Osteocyte (in vitro differentiated cells): ENCODE measurements at regions not wholly inside any gene's neighbourhood (a gene's known extent, or its start where the extent isn't known, plus 50 kb on each side); places are given as distances from the start of the nearest gene placed in this dataset.

Source experiments
- DNase-seq: peaks from one replicate; pipeline ENCODE4 v3.0.0; 2021; ENCODE audit warnings: mixed read lengths; ENCODE audit not compliant: unreplicated experiment; ENCODE audit errors: extremely low spot score
- H3K27ac Mint-ChIP-seq: one replicate; pipeline ENCODE4 v1.8.0; 2021; ENCODE audit warnings: mild to moderate bottlenecking, mixed read lengths; ENCODE audit not compliant: unreplicated experiment
- H3K27me3 Mint-ChIP-seq: one replicate; pipeline ENCODE4 v1.8.0; 2021; ENCODE audit warnings: mixed read lengths; ENCODE audit not compliant: unreplicated experiment
- H3K36me3 Mint-ChIP-seq: one replicate; pipeline ENCODE4 v1.8.0; 2021; ENCODE audit warnings: mixed read lengths; ENCODE audit not compliant: unreplicated experiment
- H3K4me1 Mint-ChIP-seq: one replicate; pipeline ENCODE4 v1.8.0; 2021; ENCODE audit warnings: mixed read lengths; ENCODE audit not compliant: unreplicated experiment
- H3K4me3 Mint-ChIP-seq: one replicate; pipeline ENCODE4 v1.8.0; 2021; ENCODE audit warnings: mild to moderate bottlenecking, moderate library complexity, mixed read lengths; ENCODE audit not compliant: unreplicated experiment
- H3K9me3 Mint-ChIP-seq: one replicate; pipeline ENCODE4 v1.8.0; 2021; ENCODE audit warnings: mixed read lengths; ENCODE audit not compliant: unreplicated experiment
- TF ChIP-seq, protein P1 (sequence below): fragments of 200-600 bp; sonication (generic); IDR thresholded peaks from 2 replicates; pipeline ENCODE4 v1.5.0; 2021; ENCODE audit warnings: antibody characterized with exemption, mild to moderate bottlenecking, moderate library complexity

DNA sequence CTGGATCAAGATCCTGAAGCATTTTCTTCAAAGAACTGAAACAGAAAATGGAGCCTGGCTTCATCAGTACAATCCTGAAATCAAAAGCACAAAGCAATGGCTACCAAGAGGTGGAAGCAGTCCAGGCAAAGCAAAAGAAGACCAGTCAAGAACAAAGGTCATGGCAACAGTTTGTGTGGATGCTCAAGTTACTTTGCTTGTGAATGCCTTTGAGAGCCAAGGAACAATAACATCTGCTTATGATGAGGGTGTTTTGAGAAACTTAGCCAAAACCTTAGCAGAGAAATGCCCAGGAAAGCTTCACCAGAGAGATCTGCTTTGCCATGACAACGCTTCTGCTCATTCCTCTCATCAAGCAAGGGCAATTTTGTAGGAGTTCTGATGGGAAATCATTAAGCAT lies 723.1 kb downstream of the TMEM182 start:
- Mint-ChIP-seq H3K36me3 (no peaks in the 10 kb centered on the region), H3K4me1 (no peaks in the 10 kb centered on the region), H3K9me3 (peaks cover 10% of the 10 kb centered on the region), H3K27me3 (no peaks in the 10 kb centered on the region), H3K4me3 (no peak overlapping the region), H3K27ac (no peak overlapping the region)
- TF ChIP-seq, protein P1, sequence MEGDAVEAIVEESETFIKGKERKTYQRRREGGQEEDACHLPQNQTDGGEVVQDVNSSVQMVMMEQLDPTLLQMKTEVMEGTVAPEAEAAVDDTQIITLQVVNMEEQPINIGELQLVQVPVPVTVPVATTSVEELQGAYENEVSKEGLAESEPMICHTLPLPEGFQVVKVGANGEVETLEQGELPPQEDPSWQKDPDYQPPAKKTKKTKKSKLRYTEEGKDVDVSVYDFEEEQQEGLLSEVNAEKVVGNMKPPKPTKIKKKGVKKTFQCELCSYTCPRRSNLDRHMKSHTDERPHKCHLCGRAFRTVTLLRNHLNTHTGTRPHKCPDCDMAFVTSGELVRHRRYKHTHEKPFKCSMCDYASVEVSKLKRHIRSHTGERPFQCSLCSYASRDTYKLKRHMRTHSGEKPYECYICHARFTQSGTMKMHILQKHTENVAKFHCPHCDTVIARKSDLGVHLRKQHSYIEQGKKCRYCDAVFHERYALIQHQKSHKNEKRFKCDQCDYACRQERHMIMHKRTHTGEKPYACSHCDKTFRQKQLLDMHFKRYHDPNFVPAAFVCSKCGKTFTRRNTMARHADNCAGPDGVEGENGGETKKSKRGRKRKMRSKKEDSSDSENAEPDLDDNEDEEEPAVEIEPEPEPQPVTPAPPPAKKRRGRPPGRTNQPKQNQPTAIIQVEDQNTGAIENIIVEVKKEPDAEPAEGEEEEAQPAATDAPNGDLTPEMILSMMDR: no peak
- no peak for DNase-seq

DNA sequence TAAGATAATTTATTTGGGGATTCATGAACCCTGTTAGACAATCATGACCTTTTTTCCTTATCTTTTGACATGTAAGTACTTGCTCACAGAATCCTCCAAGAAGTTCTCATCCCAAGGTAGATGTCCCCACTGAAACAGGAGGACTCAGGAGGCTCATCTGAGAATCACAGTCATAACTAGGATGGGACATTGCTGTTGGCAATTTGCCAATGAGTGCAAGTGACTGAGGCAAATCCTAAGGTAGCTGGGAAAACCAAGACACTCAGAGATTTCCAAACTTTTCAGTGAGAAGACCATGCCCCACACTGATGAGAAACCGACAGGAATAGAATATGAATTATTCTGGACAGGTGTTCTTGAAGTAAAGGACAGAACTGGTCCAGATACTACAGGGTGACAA lies 735.0 kb downstream of the TMEM182 start:
- TF ChIP-seq, protein P1: no peak
- Mint-ChIP-seq H3K27ac (no peak overlapping the region), H3K36me3 (no peaks in the 10 kb centered on the region), H3K4me3 (no peak overlapping the region), H3K4me1 (no peaks in the 10 kb centered on the region), H3K27me3 (no peaks in the 10 kb centered on the region), H3K9me3 (peaks cover 4% of the 10 kb centered on the region)
- no peak for DNase-seq

DNA sequence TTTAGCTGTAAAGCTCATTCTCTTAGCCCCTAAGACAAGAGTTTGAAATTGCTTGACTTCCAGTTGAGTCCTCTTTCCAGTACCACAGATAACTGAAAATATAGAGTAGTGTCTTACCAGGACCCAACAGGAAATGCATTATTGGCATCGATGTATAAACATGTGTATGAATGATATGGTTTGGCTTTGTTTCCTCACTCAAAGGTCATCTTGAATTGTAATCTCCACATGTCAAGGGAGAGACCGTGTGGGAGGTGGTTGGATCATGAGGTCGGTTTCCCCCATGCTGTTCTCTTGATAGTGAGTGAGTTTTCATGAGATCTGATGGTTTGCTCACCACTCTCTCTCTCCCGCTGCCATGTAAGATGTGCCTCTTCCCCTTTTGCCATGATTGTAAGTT lies 745.0 kb downstream of the TMEM182 start:
- Mint-ChIP-seq H3K9me3 (no peaks in the 10 kb centered on the region), H3K4me1 (no peaks in the 10 kb centered on the region), H3K27me3 (no peaks in the 10 kb centered on the region), H3K36me3 (no peaks in the 10 kb centered on the region), H3K4me3 (no peak overlapping the region), H3K27ac (no peak overlapping the region)
- TF ChIP-seq, protein P1: no peak
- no peak for DNase-seq

DNA sequence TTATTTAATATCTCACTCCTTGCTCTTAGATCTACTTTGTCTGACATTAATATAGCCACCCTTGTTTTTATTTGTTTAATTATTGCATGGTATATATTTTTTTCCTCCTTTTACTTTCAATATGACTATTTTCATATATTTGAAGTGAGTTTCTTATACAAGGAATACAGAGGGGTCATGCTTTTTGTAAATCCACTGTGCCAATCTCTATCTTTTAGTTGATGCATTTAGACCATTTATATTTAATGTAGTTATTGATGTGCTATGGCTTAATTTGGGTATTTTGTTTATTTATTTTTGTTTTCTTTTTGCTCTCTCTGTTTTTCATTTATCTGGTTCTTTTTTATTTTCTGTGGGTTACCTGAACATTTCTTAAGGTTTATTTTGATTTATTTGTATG lies 750.6 kb downstream of the TMEM182 start:
- Mint-ChIP-seq H3K27me3 (no peaks in the 10 kb centered on the region), H3K4me1 (no peaks in the 10 kb centered on the region), H3K4me3 (no peak overlapping the region), H3K36me3 (no peaks in the 10 kb centered on the region), H3K9me3 (peaks cover 6% of the 10 kb centered on the region), H3K27ac (no peak overlapping the region)
- TF ChIP-seq, protein P1: no peak
- DNase-seq: no peak

DNA sequence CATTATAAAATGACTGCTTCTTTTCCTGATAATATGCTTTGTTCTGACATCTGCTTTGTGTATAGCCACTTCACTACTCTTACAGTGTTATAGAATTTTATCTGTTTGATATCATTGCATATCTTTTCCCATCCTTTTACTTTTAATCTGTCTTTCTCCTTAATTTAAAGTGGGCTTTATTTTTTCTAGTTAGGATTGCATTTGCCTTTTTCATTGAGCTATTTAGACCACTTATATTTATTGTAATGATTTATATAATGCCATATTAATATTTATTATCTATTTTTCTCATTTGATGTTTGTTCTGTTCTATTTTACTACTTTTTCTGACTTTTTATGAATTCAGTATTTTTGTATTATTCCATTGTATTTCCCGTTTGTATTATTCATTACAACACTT lies 758.7 kb downstream of the TMEM182 start:
- DNase-seq: no peak
- Mint-ChIP-seq H3K4me3 (no peak overlapping the region), H3K4me1 (no peaks in the 10 kb centered on the region), H3K9me3 (peaks cover 13% of the 10 kb centered on the region), H3K27ac (no peak overlapping the region), H3K27me3 (no peaks in the 10 kb centered on the region), H3K36me3 (no peaks in the 10 kb centered on the region)
- TF ChIP-seq, protein P1: no peak
